ENCODE measurements at regions not wholly inside any gene's neighbourhood (a gene's known extent, or its start where the extent isn't known, plus 50 kb on each side); places are given as distances from the start of the nearest gene placed in this dataset.

- TF ChIP-seq CSDC2 (CRISPR knock-in tag; IDR thresholded peaks at IDR 0.05), result no peak
- no peak for ATAC-seq
Measured at GRCh38 chr21:35349376-35350080, 300.4 kb upstream of the RUNX1 start.

- TF ChIP-seq TSHZ2 (CRISPR knock-in tag; IDR thresholded peaks at IDR 0.05) (no peak), ZFP30 (CRISPR knock-in tag; IDR thresholded peaks at IDR 0.05) (no peak)
- no peak for ATAC-seq
Measured at GRCh38 chr21:35348686-35349085, 299.6 kb upstream of the RUNX1 start.

GRCh38 chr21:35346697-35347096 lies 297.6 kb upstream of the RUNX1 start:
- ATAC-seq, result no peak
- no peak for TF ChIP-seq CSDC2 (CRISPR knock-in tag; IDR thresholded peaks at IDR 0.05)
- TF ChIP-seq ZNF8 (CRISPR knock-in tag; IDR thresholded peaks at IDR 0.05), result no peak
- TF ChIP-seq GLIS3 (CRISPR knock-in tag; IDR thresholded peaks at IDR 0.05), result no peak
- TF ChIP-seq ZNF565 (CRISPR knock-in tag; conservative IDR thresholded peaks at IDR 0.05; ENCODE audit: low read depth), result no peak
- TF ChIP-seq TSHZ2 (CRISPR knock-in tag; IDR thresholded peaks at IDR 0.05), result no peak
- no peak for TF ChIP-seq OSR1 (CRISPR knock-in tag; IDR thresholded peaks at IDR 0.05)
- no peak for TF ChIP-seq ARNTL (CRISPR knock-in tag; IDR thresholded peaks at IDR 0.05; ENCODE audit: borderline replicate concordance, low read depth)
- TF ChIP-seq ZFP3 (CRISPR knock-in tag; IDR thresholded peaks at IDR 0.05), result no peak
- no peak for TF ChIP-seq ZC3H10 (CRISPR knock-in tag; IDR thresholded peaks at IDR 0.05)
- TF ChIP-seq ESRRG (CRISPR knock-in tag; IDR thresholded peaks at IDR 0.05), result no peak
- TF ChIP-seq ZFP30 (CRISPR knock-in tag; IDR thresholded peaks at IDR 0.05), result no peak
- TF ChIP-seq CREB5 (CRISPR knock-in tag; IDR thresholded peaks at IDR 0.05; ENCODE audit: low read depth), result no peak

GRCh38 chr21:35345954-35346353 lies 296.9 kb upstream of the RUNX1 start:
- no peak for TF ChIP-seq PATZ1 (CRISPR knock-in tag; IDR thresholded peaks at IDR 0.05; ENCODE audit: borderline replicate concordance)
- TF ChIP-seq CREB5 (CRISPR knock-in tag; IDR thresholded peaks at IDR 0.05; ENCODE audit: low read depth), result no peak
- TF ChIP-seq ARNTL (CRISPR knock-in tag; IDR thresholded peaks at IDR 0.05; ENCODE audit: borderline replicate concordance, low read depth), result no peak
- no peak for TF ChIP-seq BACH2 (CRISPR knock-in tag; IDR thresholded peaks at IDR 0.05; ENCODE audit: borderline replicate concordance)
- no peak for TF ChIP-seq TCF4 (CRISPR knock-in tag; IDR thresholded peaks at IDR 0.05; ENCODE audit: borderline replicate concordance)
- TF ChIP-seq ZC3H10 (CRISPR knock-in tag; IDR thresholded peaks at IDR 0.05), result no peak
- TF ChIP-seq GLIS3 (CRISPR knock-in tag; IDR thresholded peaks at IDR 0.05), result no peak
- no peak for TF ChIP-seq ISL1 (CRISPR knock-in tag; IDR thresholded peaks at IDR 0.05)
- TF ChIP-seq ESRRG (CRISPR knock-in tag; IDR thresholded peaks at IDR 0.05), result no peak
- TF ChIP-seq POU6F1 (CRISPR knock-in tag; IDR thresholded peaks at IDR 0.05; ENCODE audit: borderline replicate concordance, low read depth), result no peak
- TF ChIP-seq PPARA (CRISPR knock-in tag; IDR thresholded peaks at IDR 0.05; ENCODE audit: borderline replicate concordance), result no peak
- no peak for TF ChIP-seq ZFP3 (CRISPR knock-in tag; IDR thresholded peaks at IDR 0.05)
- no peak for TF ChIP-seq CSRNP3 (CRISPR knock-in tag; IDR thresholded peaks at IDR 0.05)
- no peak for TF ChIP-seq ZFP30 (CRISPR knock-in tag; IDR thresholded peaks at IDR 0.05)
- no peak for TF ChIP-seq OSR1 (CRISPR knock-in tag; IDR thresholded peaks at IDR 0.05)
- no peak for TF ChIP-seq ZNF565 (CRISPR knock-in tag; conservative IDR thresholded peaks at IDR 0.05; ENCODE audit: low read depth)
- TF ChIP-seq SNAI2 (CRISPR knock-in tag; IDR thresholded peaks at IDR 0.05), result no peak
- TF ChIP-seq CSDC2 (CRISPR knock-in tag; IDR thresholded peaks at IDR 0.05), result no peak
- peak; percentile 78 for ATAC-seq

All from SK-N-SH treated with all-trans-retinoic acid at 6 μM for 48 hours (cell line).